Coronary artery (tissue), 2 donors: ENCODE measurements at regions not wholly inside any gene's neighbourhood (a gene's known extent, or its start where the extent isn't known, plus 50 kb on each side); places are given as distances from the start of the nearest gene placed in this dataset.

Experiments
- DNase-seq: peaks from one replicate; pipeline ENCODE4 v3.0.0-alpha.2; 2017; ENCODE audit warnings: low spot score
- H3K27ac ChIP-seq, 2 donors: fragments of 200-600 bp; sonication (generic); one replicate each; pipeline ENCODE4 v1.5.1; 2016 to 2019
- H3K4me3 ChIP-seq: fragments of 200-600 bp; sonication (generic); 2 replicates; pipeline ENCODE4 v1.5.1; 2016; ENCODE audit warnings: mild to moderate bottlenecking, moderate library complexity
- TF ChIP-seq, protein P1 (sequence below): fragments of 200-600 bp; sonication (generic); IDR thresholded peaks from one replicate; pipeline ENCODE4 v1.5.1; 2019; ENCODE audit warnings: antibody characterized with exemption

DNA sequence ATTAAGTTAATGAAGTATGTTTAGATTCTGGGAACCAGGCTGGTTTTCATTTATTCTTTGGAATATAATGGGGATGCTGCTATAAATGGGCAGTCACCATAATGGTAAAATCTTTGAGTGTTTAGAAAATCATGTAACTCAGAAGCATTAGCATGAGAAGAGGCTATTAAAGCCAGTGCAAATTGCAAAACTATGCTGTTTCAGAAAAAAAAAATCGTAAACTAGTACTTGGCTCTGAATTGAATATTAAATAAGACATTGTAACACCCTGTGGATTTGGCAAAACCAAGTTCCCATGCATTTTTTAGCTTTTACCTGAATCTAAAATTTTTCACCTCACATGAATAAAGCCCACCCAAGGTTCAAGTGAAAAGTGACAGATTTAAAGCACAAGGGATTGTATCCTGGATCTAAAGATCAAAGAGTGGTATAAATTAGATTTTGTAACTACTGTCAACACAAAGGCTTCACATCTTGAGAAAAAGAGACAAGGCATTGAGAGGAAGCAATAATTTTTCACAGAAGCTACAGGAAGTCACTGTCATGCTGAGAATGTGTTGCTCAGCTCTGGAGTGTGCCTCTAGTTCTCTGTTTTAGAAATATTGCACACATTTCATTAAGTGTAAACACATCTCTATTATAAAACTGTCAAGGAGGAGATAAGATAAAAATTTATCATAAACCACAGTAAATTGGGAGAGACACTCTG, 142.2 kb downstream of the ABCA8 start:
- DNase-seq, result no peak
- no peak overlapping the region for H3K4me3 ChIP-seq
- H3K27ac ChIP-seq, result no peak overlapping the region
- TF ChIP-seq, protein P1, sequence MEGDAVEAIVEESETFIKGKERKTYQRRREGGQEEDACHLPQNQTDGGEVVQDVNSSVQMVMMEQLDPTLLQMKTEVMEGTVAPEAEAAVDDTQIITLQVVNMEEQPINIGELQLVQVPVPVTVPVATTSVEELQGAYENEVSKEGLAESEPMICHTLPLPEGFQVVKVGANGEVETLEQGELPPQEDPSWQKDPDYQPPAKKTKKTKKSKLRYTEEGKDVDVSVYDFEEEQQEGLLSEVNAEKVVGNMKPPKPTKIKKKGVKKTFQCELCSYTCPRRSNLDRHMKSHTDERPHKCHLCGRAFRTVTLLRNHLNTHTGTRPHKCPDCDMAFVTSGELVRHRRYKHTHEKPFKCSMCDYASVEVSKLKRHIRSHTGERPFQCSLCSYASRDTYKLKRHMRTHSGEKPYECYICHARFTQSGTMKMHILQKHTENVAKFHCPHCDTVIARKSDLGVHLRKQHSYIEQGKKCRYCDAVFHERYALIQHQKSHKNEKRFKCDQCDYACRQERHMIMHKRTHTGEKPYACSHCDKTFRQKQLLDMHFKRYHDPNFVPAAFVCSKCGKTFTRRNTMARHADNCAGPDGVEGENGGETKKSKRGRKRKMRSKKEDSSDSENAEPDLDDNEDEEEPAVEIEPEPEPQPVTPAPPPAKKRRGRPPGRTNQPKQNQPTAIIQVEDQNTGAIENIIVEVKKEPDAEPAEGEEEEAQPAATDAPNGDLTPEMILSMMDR, result no peak

DNA sequence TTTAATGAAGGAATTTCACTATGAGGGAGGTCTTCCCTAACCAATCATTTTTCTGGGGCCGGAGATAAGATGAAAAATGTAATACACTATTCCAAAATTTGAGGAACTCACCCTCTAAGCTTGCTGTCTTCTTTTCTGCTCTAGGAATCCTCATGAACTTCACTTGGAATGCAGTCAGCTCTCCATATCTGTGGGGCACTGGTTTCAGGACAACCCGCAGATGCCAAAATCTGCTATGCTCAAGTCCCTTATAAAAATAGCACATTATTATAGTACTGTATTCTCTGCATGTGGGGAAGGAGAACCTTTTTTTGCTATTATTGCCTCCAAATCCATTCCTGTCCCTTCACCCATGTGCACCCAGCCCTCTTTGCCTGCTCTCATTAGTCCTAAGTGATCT, 146.0 kb downstream of the ABCA8 start:
- TF ChIP-seq, protein P1, result no peak
- Histone ChIP-seq H3K4me3 (no peak overlapping the region), H3K27ac (no peak overlapping the region)
- DNase-seq, result no peak

DNA sequence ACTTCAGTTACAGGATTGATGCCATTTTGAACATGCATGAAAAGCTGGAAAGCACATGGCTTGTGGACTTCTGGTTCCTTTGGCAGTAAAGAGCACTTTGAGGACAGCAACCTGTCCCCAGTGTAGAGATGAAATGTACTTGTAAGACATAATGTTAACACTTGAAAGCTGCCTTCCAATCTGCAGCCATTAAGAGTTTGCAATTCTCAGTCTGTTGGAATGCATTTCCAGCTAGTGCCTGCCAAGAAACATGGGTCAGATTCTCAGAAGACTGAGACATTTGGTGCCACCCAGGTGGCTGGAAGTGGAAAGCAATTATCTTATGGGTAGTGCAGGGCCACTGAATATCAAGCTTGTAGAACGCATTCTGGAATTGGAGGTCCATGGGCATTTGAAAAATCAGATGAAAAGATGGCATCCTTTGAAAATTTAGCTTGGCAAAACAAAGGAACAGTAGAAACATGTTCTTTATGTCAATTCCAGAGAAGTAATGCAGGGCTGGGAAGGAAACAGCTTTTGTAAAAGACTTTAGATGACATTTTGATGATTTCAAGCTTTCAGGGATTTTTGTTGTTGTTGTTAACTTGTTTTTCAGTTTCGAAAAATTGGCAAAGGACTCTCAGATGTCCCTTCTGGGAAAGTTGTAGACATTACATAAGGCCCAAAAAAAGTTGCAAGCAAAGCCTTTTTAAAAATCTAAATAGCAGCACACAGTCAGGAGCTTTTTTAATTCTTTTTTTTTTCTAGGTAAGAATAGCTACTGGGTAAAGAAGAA, 147.0 kb downstream of the ABCA8 start:
- H3K4me3 ChIP-seq, result no peak overlapping the region
- TF ChIP-seq, protein P1, result no peak
- no peak for DNase-seq
- no peak overlapping the region for H3K27ac ChIP-seq

DNA sequence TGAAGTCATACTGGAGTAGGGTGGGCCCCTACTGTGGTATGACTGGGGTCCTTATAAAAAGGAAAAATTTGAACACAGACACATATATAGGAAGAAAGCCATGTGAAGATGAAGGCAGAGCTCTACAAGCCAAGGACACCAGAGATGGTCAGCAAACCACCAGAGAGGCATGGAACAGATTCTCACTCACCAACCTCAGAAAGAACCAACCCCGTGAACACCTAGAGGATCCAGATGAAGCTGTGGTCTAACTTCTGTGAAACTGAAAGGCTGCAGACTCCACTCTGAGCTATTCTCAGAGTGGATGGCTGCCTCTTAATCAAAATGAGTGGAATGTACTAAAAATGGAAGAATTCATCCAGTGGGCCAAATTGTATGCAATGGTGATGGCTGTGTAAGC, 149.6 kb downstream of the ABCA8 start:
- DNase-seq, result no peak
- Histone ChIP-seq H3K27ac (no peak overlapping the region), H3K4me3 (no peak overlapping the region)
- TF ChIP-seq, protein P1, result no peak

DNA sequence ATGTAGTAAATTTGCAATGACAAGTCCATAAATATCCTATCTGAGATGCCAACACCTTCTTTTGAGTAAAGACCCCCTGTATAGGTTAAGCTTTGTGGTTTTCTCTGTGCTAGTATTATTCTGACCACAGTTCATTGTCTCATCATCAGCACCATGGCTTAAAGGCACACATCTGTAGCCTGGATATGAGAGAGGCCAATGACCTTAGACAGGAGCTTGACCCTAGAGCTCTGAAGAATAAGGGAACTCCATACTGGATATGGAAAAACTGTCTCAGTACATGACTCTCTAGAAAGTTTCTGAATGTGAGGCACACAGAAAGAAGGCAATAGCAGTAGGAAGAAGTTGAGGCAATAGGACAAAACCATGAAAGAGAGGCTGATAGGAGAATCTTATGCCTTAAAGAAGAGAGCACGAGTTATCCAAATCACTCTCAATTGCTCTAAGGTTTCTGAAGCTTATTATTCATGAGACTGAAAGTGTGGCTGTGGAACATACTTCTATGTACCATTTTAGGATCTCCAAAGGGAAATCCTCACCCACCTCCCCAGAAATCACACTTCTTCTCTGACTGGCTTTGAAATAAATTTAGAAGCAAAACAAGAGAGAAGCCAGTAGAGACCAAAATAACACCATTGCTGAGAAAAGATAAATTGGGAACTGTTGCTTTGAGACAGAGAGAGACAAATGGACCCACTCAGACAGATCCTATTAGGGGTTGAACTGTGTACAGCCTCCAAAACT, 150.2 kb downstream of the ABCA8 start:
- no peak overlapping the region for H3K27ac ChIP-seq
- H3K4me3 ChIP-seq, result no peak overlapping the region
- TF ChIP-seq, protein P1, result no peak
- DNase-seq, result no peak

DNA sequence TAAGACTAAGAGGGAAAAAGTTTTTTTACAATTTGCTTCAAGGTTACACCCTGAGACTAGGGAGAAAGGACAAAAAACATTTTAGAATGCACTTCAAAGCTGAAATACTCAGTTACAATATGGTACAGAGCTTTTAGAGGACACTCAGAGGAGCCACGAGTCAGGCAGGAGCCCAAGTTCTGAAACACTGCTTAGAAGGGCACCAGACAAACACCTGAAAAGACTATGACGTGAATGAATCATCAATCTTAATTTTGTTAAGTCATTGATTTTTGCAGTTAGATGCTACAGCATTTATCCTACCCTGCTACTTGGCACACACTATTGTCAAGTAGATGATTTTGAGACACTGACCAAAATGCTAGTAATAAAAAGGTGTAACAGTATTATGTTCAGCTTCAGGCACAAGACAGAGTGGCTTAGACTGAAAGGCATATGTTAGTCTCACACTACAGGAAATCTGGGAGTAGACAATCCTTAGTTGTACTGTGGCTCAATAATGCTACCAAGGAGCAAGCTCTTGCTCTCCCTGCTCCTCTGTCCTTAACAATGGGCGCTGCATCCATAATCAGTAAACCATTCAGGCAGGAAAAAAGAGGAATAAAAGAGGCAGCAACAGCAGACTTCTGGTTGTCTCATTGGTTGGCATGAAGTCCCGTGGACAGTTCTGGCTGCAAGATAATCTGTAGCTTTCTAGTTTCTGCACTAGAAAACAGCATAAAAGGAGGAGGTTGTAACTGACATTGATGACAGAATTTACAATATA, 151.8 kb downstream of the ABCA8 start:
- no peak overlapping the region for H3K27ac ChIP-seq
- TF ChIP-seq, protein P1, result no peak
- H3K4me3 ChIP-seq, result no peak overlapping the region
- DNase-seq, result no peak
